Activated CD4-positive, alpha-beta T cell treated with anti-CD3 and anti-CD28 coated beads, Interleukin-10, Interleukin-2, amounts not matched to agents 100 ng/mL and 50 ng/mL, durations not matched to agents 16 hours and 8 hours (primary cell): ENCODE measurements at regions not wholly inside any gene's neighbourhood (a gene's known extent, or its start where the extent isn't known, plus 50 kb on each side); places are given as distances from the start of the nearest gene placed in this dataset.
"Not testable (repeated sequence)": the region's sequence is repeated elsewhere in the genome, so short reads cannot be mapped to it uniquely, and the experiment has no call there.

Experiments
- DNase-seq: peaks from one replicate; pipeline ENCODE4 v3.0.0-alpha.2; 2020

- no peak for DNase-seq
These were observed 285.2 kb upstream of the TLE3 start for GRCh38 chr15:70382762-70383458.

GRCh38 chr15:70382009-70382749 lies 284.5 kb upstream of the TLE3 start:
- DNase-seq: no peak

- DNase-seq: no peak
These were observed 282.5 kb upstream of the TLE3 start for GRCh38 chr15:70379938-70380883.

GRCh38 chr15:70379134-70379533 lies 281.4 kb upstream of the TLE3 start:
- no peak for DNase-seq

GRCh38 chr15:70378126-70379031 lies 280.7 kb upstream of the TLE3 start:
- no peak for DNase-seq

- no peak for DNase-seq
These were observed 279.4 kb upstream of the TLE3 start for GRCh38 chr15:70376929-70377691.

- DNase-seq: no peak
These were observed 278.6 kb upstream of the TLE3 start for GRCh38 chr15:70376031-70376928.

GRCh38 chr15:70375586-70375985 lies 277.9 kb upstream of the TLE3 start:
- DNase-seq: no peak

- DNase-seq: no peak
These were observed 277.3 kb upstream of the TLE3 start for GRCh38 chr15:70375006-70375431.

GRCh38 chr15:70374096-70374495 lies 276.4 kb upstream of the TLE3 start:
- no peak for DNase-seq

GRCh38 chr15:70373439-70373838 lies 275.7 kb upstream of the TLE3 start:
- not testable (repeated sequence) for DNase-seq

- DNase-seq: not testable (repeated sequence)
These were observed 270.4 kb upstream of the TLE3 start for GRCh38 chr15:70367913-70368705.

GRCh38 chr15:70364023-70364422 lies 266.3 kb upstream of the TLE3 start:
- DNase-seq: not testable (repeated sequence)

GRCh38 chr15:70362886-70363285 lies 265.2 kb upstream of the TLE3 start:
- DNase-seq: no peak

GRCh38 chr15:70362350-70362749 lies 264.6 kb upstream of the TLE3 start:
- no peak for DNase-seq

- no peak for DNase-seq
These were observed 264.2 kb upstream of the TLE3 start for GRCh38 chr15:70361891-70362290.

GRCh38 chr15:70361106-70361505 lies 263.4 kb upstream of the TLE3 start:
- DNase-seq: no peak

GRCh38 chr15:70358871-70359647 lies 261.3 kb upstream of the TLE3 start:
- DNase-seq: no peak
